SH-SY5Y (cell line): ENCODE measurements at regions not wholly inside any gene's neighbourhood (a gene's known extent, or its start where the extent isn't known, plus 50 kb on each side); places are given as distances from the start of the nearest gene placed in this dataset.

ENCODE experiments used
- GATA2 ChIP-seq: IDR thresholded peaks from 2 replicates; pipeline ENCODE4 v1.6.1; 2011; ENCODE audit warnings: mild to moderate bottlenecking, low read depth, low read length
- GATA3 ChIP-seq: IDR thresholded peaks from 2 replicates; pipeline ENCODE4 v1.6.1; 2011; ENCODE audit warnings: low read depth, mild to moderate bottlenecking, low read length, moderate library complexity

GRCh38 chr3:102189541-102189940 lies 245.3 kb upstream of the ZPLD1 start:
- TF ChIP-seq GATA3 (no peak), GATA2 (no peak)
